Heart right ventricle (tissue), 16 donors: ENCODE measurements at regions not wholly inside any gene's neighbourhood (a gene's known extent, or its start where the extent isn't known, plus 50 kb on each side); places are given as distances from the start of the nearest gene placed in this dataset.

Experiments used
- ATAC-seq, 8 donors: fragments of 200-7000 bp; cut with Tn5 transposase; one replicate each; pipeline ENCODE4 v1.9.1; 2020; ENCODE audit warnings: mild to moderate bottlenecking in 8 of 8, moderate library complexity in 8 of 8, moderate number of reproducible peaks in 1 of 8
- DNase-seq, 2 donors: peaks; one replicate each; pipeline ENCODE4 v3.0.0-alpha.2; 2020
- H3K27ac ChIP-seq, 10 donors: fragments of 200-600 bp; sonication (generic) in 2 of 10; one replicate each; pipeline versions ENCODE4 v1.5.0 to v1.8.0; 2020 to 2022; ENCODE audit warnings: mild to moderate bottlenecking in 3 of 10
- H3K27me3 ChIP-seq, 7 donors: fragments of 200-600 bp; one replicate each; pipeline ENCODE4 v1.8.0; 2021 to 2022; ENCODE audit warnings: mild to moderate bottlenecking in 2 of 7
- H3K36me3 ChIP-seq, 9 donors: fragments of 200-600 bp; sonication (generic) in 1 of 9; one replicate each; pipeline versions ENCODE4 v1.5.0 to v1.8.0; 2020 to 2022; ENCODE audit warnings: mild to moderate bottlenecking in 2 of 9
- H3K4me1 ChIP-seq, 9 donors: fragments of 200-600 bp; sonication (generic) in 1 of 9; one replicate each; pipeline versions ENCODE4 v1.5.0 to v1.8.0; 2020 to 2022; ENCODE audit warnings: mild to moderate bottlenecking in 4 of 9
- H3K4me3 ChIP-seq, 10 donors: fragments of 200-600 bp; sonication (generic) in 2 of 10; one replicate each; pipeline versions ENCODE4 v1.5.0 to v1.8.0; 2020 to 2022; ENCODE audit warnings: mild to moderate bottlenecking in 7 of 10, moderate library complexity in 2 of 10
- H3K9me3 ChIP-seq, 11 donors: fragments of 200-600 bp in 10 of 11; sonication (generic) in 2 of 11; one replicate each; pipeline versions ENCODE4 v1.5.0 to v1.8.0; 2013 to 2022; ENCODE audit warnings: mild to moderate bottlenecking in 2 of 11, control low read depth in 1 of 11, moderate library complexity in 1 of 11
- CTCF ChIP-seq, 9 donors: fragments of 200-600 bp; sonication (generic) in 2 of 9; IDR thresholded peaks; one replicate each; pipeline versions ENCODE4 v1.5.0 to v1.8.0; 2021 to 2022; ENCODE audit warnings: antibody characterized with exemption in 9 of 9, mild to moderate bottlenecking in 5 of 9, moderate library complexity in 1 of 9
- WGBS, 2 donors: extraction: QIAGEN DNeasy Blood & Tissue Kit; methylation state at CpG; one replicate each; pipeline ENCODE4 v1.1.7; 2013; ENCODE audit warnings: inconsistent platforms in 1 of 2; 5-methylcytosine and 5-hydroxymethylcytosine counted together
- intact Hi-C, 10 donors: fragments of 100-400 bp; cut with DNase I; formaldehyde crosslinking; loops; one replicate each; pipeline versions ENCODE4 v1.11.1 to v1.14.2; 2022
- donor health status: Arrhythmogenic right ventricular cardiomyopathy.
- donor health status: ischemic (EF 13 %, LVEDD 7.1; RV severe dilation, severe dysfunction).
- donor health status: healthy with polysubstance abuse.
- donor health status: DM: no; HTN: yes; CAD: no.
- donor health status: DM: no; HTN: no; CAD: no.
- donor health status: ischemic (EF 25% LVEDD 6.9; RV normal size, moderate dysfunction).
- donor health status: ischemic (EF 25% LVEDD 5.7; RV mildly dilated, moderate dysfunction).
- donor health status: healthy.
- donor health status: DM: yes; HTN: yes; CAD: no.
- donor health status: Ischemic cardiomyopathy.
- donor health status: ischemic (EF 35%, LVEDD 5.7; RV mildly dilated, moderate dysfunction).
- donor health status: nonischemic (EF 11% LVEDD 7.7; RV severe dilation, severe dysfunction).
- donor health status: DM: yes; HTN: yes; CAD: no.
- donor health status: PGD.
- donor health status: ischemic (EF 29% LVEDD 5.4; RV normal size, mild dysfunction).
- donor health status: nonischemic (EF 23%, LVEDD 6.1; RV moderate dilation, normal function).

GRCh38 chr1:90509225-90510048 is 207.7 kb downstream of the BARHL2 start:
- Histone ChIP-seq H3K4me3 (no peak overlapping the region), H3K9me3 (peaks cover 0 to 3% (median 0%) of the 10 kb centered on the region in 11 donors), H3K27ac (no peak overlapping the region), H3K27me3 (no peaks in the 10 kb centered on the region), H3K4me1 (no peaks in the 10 kb centered on the region), H3K36me3 (no peaks in the 10 kb centered on the region)
- intact Hi-C loops = no loop called here
- TF ChIP-seq CTCF (IDR thresholded peaks at IDR 0.05) = no peak
- ATAC-seq (no peak), DNase-seq (no peak)
- 75 to 88% methylated on average over 2 of the region's 2 CpGs for WGBS, 2 donors

- Histone ChIP-seq H3K36me3 (no peaks in the 10 kb centered on the region), H3K9me3 (peaks cover 0 to 3% (median 0%) of the 10 kb centered on the region in 11 donors), H3K27ac (no peak overlapping the region), H3K4me3 (no peak overlapping the region), H3K4me1 (no peaks in the 10 kb centered on the region), H3K27me3 (no peaks in the 10 kb centered on the region)
- intact Hi-C loops = no loop called here
- ATAC-seq = no peak
- DNase-seq = no peak
- no peak for TF ChIP-seq CTCF (IDR thresholded peaks at IDR 0.05)
- WGBS, 2 donors = 75 to 82% methylated on average over 2 of the region's 2 CpGs
Observed at GRCh38 chr1:90508376-90509167, 208.5 kb downstream of the BARHL2 start.

GRCh38 chr1:90507173-90507572 is 209.9 kb downstream of the BARHL2 start:
- Histone ChIP-seq H3K27ac (no peak overlapping the region), H3K27me3 (no peaks in the 10 kb centered on the region), H3K36me3 (no peaks in the 10 kb centered on the region), H3K4me1 (no peaks in the 10 kb centered on the region), H3K4me3 (no peak overlapping the region), H3K9me3 (peaks cover 0 to 3% (median 0%) of the 10 kb centered on the region in 11 donors)
- no peak for ATAC-seq
- no peak for DNase-seq
- intact Hi-C loops = no loop called here
- WGBS, 2 donors = 68 to 92% methylated on average over 5 of the region's 5 CpGs
- TF ChIP-seq CTCF (IDR thresholded peaks at IDR 0.05) = no peak

- TF ChIP-seq CTCF (IDR thresholded peaks at IDR 0.05) = no peak
- no peak overlapping the region for H3K27ac ChIP-seq
- no peak for DNase-seq
- WGBS, 2 donors = 96% methylated on average over 2 of the region's 2 CpGs
- intact Hi-C loops = no loop called here
- no peak for ATAC-seq
- no peaks in the 10 kb centered on the region for H3K36me3 ChIP-seq
- peaks cover 0 to 3% (median 0%) of the 10 kb centered on the region in 7 donors for H3K27me3 ChIP-seq
- H3K9me3 ChIP-seq = peaks cover 0 to 3% (median 0%) of the 10 kb centered on the region in 11 donors
- no peak overlapping the region for H3K4me3 ChIP-seq
- no peaks in the 10 kb centered on the region for H3K4me1 ChIP-seq
Observed at GRCh38 chr1:90505806-90506205, 211.3 kb downstream of the BARHL2 start.
